ENCODE measurements at regions not wholly inside any gene's neighbourhood (a gene's known extent, or its start where the extent isn't known, plus 50 kb on each side); places are given as distances from the start of the nearest gene placed in this dataset.

GRCh38 chr2:145207884-145208283 is 688.0 kb upstream of the ZEB2 start:
- CTCF ChIA-PET = no interaction called here
- no peaks in the 10 kb centered on the region for H4K20me1 ChIP-seq (ENCODE audit: control insufficient read depth, insufficient read depth, low read length, poor library complexity, severe bottlenecking)
- intact Hi-C loops (cut with micrococcal nuclease) = no loop called here
- no peaks in the 10 kb centered on the region for H3K79me2 ChIP-seq (ENCODE audit: control insufficient read depth, insufficient read depth, low read length)
- H3K9me3 ChIP-seq (ENCODE audit: control extremely low read depth in 1 of 3, control insufficient read depth in 2 of 3, insufficient read depth in 1 of 3, low read length in 2 of 3) = no peaks in the 10 kb centered on the region
- ATAC-seq (ENCODE audit: low read depth) = no peak
- H3K27ac Mint-ChIP-seq = no peak overlapping the region
- H3K4me2 ChIP-seq (replicated peaks; ENCODE audit: low read depth, low read length, poor library complexity, severe bottlenecking) = no peak overlapping the region
- no peaks in the 10 kb centered on the region for H3K4me1 ChIP-seq (ENCODE audit: control insufficient read depth in 2 of 2, insufficient read depth in 2 of 2, low read length in 2 of 2)
- peaks cover 5% of the 10 kb centered on the region for H3K4me1 Mint-ChIP-seq
- no peaks in the 10 kb centered on the region for H3K9me3 Mint-ChIP-seq (ENCODE audit: insufficient read depth)
- H3K4me3 ChIP-seq (ENCODE audit: control extremely low read depth in 1 of 5, extremely low read depth in 1 of 5, insufficient read depth in 1 of 5, low read depth in 2 of 5, low read length in 4 of 5) = no peak overlapping the region
- TF ChIP-seq CTCF (IDR thresholded peaks at IDR 0.05) = no peak
- no peak for TF ChIP-seq EZH2 (IDR thresholded peaks at IDR 0.05; ENCODE audit: borderline replicate concordance, insufficient read depth, low read depth, low read length, poor library complexity, severe bottlenecking)
- no peaks in the 10 kb centered on the region for H3K27me3 ChIP-seq (replicated peaks in 1 of 4; ENCODE audit: control extremely low read depth in 1 of 4, control insufficient read depth in 3 of 4, insufficient read depth in 4 of 4, low read length in 3 of 4)
- POLR2A ChIA-PET = no interaction called here
- no peak overlapping the region for H2AFZ ChIP-seq (ENCODE audit: insufficient read depth, low read depth, low read length, poor library complexity, severe bottlenecking)
- no peak overlapping the region for H3K27ac ChIP-seq (ENCODE audit: low read length in 2 of 2)
- H3K4me3 Mint-ChIP-seq = no peak overlapping the region
- WGBS (ENCODE audit: insufficient coverage) = no CpG with 5 or more reads among the region's 1 CpG
- no peak overlapping the region for H3K9ac ChIP-seq (ENCODE audit: low read length)
- H3K36me3 ChIP-seq (replicated peaks in 1 of 2; ENCODE audit: control extremely low read depth in 1 of 2, control insufficient read depth in 1 of 2, extremely low read depth in 1 of 2, insufficient read depth in 2 of 2, low read length in 1 of 2) = no peaks in the 10 kb centered on the region
- DNase-seq = no peak
- no peaks in the 10 kb centered on the region for H3K27me3 Mint-ChIP-seq

DNA sequence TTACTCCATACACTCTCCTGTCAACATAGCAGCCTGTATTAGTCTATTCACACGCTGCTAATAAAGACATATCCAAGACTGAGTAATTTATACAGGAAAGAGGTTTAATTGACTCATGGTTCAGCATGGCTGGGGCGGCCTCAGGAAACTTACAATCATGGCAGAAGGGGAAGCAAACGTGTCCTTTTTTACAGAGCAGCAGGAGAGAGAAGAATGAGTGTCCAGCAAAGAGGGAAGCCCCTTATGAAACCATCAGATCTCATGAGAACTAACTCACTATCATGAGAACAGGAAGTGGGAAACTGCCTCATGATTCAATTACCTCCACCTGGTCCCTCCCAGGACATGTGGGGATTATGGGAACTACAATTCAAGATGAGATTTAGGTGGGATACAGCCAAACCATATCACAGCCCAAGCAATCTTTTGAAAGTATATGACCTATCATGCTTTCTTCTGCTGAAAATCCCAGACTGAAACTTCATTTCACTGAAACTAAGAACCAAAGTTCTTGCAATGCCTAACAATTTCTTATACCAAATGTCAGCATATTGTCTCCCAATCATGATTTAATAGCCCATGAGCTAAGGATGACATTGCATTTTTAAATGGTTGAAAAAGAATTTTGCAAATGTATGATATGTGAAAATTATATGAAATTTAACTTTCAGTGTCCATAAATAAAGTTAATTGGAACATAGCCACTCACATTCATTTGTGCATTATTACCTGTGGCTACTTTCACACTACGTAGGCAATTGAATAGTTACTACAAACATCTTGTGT is 686.8 kb upstream of the ZEB2 start:
- H3K9me3 Mint-ChIP-seq (ENCODE audit: insufficient read depth) = no peaks in the 10 kb centered on the region
- no CpG with 5 or more reads among the region's 4 CpGs for WGBS (ENCODE audit: insufficient coverage)

More for the DNA sequence above, 686.8 kb upstream of the ZEB2 start:
- Histone ChIP-seq H3K36me3 (replicated peaks in 1 of 2; ENCODE audit: control extremely low read depth in 1 of 2, control insufficient read depth in 1 of 2, extremely low read depth in 1 of 2, insufficient read depth in 2 of 2, low read length in 1 of 2) (no peaks in the 10 kb centered on the region), H3K9me3 (ENCODE audit: control extremely low read depth in 1 of 3, control insufficient read depth in 2 of 3, insufficient read depth in 1 of 3, low read length in 2 of 3) (no peaks in the 10 kb centered on the region), H3K4me1 (ENCODE audit: control insufficient read depth in 2 of 2, insufficient read depth in 2 of 2, low read length in 2 of 2) (no peaks in the 10 kb centered on the region), H3K27me3 (replicated peaks in 1 of 4; ENCODE audit: control extremely low read depth in 1 of 4, control insufficient read depth in 3 of 4, insufficient read depth in 4 of 4, low read length in 3 of 4) (no peaks in the 10 kb centered on the region), H2AFZ (ENCODE audit: insufficient read depth, low read depth, low read length, poor library complexity, severe bottlenecking) (no peak overlapping the region), H3K27ac (ENCODE audit: low read length in 2 of 2) (no peak overlapping the region), H3K9ac (ENCODE audit: low read length) (no peak overlapping the region), H4K20me1 (ENCODE audit: control insufficient read depth, insufficient read depth, low read length, poor library complexity, severe bottlenecking) (no peaks in the 10 kb centered on the region), H3K79me2 (ENCODE audit: control insufficient read depth, insufficient read depth, low read length) (no peaks in the 10 kb centered on the region), H3K4me3 (ENCODE audit: control extremely low read depth in 1 of 5, extremely low read depth in 1 of 5, insufficient read depth in 1 of 5, low read depth in 2 of 5, low read length in 4 of 5) (no peak overlapping the region), H3K4me2 (replicated peaks; ENCODE audit: low read depth, low read length, poor library complexity, severe bottlenecking) (no peak overlapping the region)
- H3K4me3 Mint-ChIP-seq = no peak overlapping the region
- intact Hi-C loops (cut with micrococcal nuclease) = no loop called here
- DNase-seq (no peak), ATAC-seq (ENCODE audit: low read depth) (no peak)
- H3K27ac Mint-ChIP-seq = no peak overlapping the region
- H3K27me3 Mint-ChIP-seq = no peaks in the 10 kb centered on the region
- TF ChIP-seq CTCF (IDR thresholded peaks at IDR 0.05) = no peak
- TF ChIP-seq EZH2 (IDR thresholded peaks at IDR 0.05; ENCODE audit: borderline replicate concordance, insufficient read depth, low read depth, low read length, poor library complexity, severe bottlenecking) = no peak
- ChIA-PET POLR2A (no interaction called here), CTCF (no interaction called here)
- H3K4me1 Mint-ChIP-seq = peaks cover 5% of the 10 kb centered on the region
